GM12878 (cell line): ENCODE measurements at regions not wholly inside any gene's neighbourhood (a gene's known extent, or its start where the extent isn't known, plus 50 kb on each side); places are given as distances from the start of the nearest gene placed in this dataset.

ENCODE experiments used
- ATAC-seq: fragments of 200-7000 bp; cut with Tn5 transposase; 3 replicates; pipeline ENCODE4 v1.9.1; 2020; ENCODE audit warnings: mild to moderate bottlenecking, moderate library complexity
- BruUV-seq: library from RNA; stranded (reverse); fragments of 400-500 nt; replicated peaks from 2 replicates; lab custom pipeline; 2021; lab: Mats Ljungman, UMichigan
- CTCF ChIA-PET: fragments of 300-600 bp; sonication (Branson Sonifier 250); formaldehyde crosslinking; extraction: SDS; loops from one replicate; lab custom pipeline; 2021; ENCODE audit warnings: inconsistent platforms; lab: Yijun Ruan, JAX
- POLR2A ChIA-PET: fragments of 350-600 bp; formaldehyde crosslinking; extraction: SDS; loops from one replicate; lab custom pipeline; 2021; ENCODE audit warnings: inconsistent platforms; lab: Charles Lee
- RAD21 ChIA-PET: fragments of 300-600 bp; sonication (Branson Sonifier 250); formaldehyde crosslinking; loops from one replicate; lab custom pipeline; 2023; ENCODE audit warnings: antibody characterized with exemption; ENCODE audit not compliant: unreplicated experiment; lab: Charles Lee
- SMC1A ChIA-PET: fragments of 300-600 bp; sonication (Branson Sonifier 250); formaldehyde crosslinking; loops from one replicate; lab custom pipeline; 2023; ENCODE audit not compliant: unreplicated experiment, uncharacterized antibody; lab: Charles Lee
- DNase-seq: peaks from one replicate; pipeline ENCODE4 v3.0.0-alpha.2; 2011; ENCODE audit warnings: low read depth, low spot score
- FAIRE-seq: peaks from 3 replicates; lab custom pipeline; 2011; peaks lifted over from hg19 to GRCh38; lab: Jason Lieb, UNC
- H2AFZ ChIP-seq: 2 replicates; pipeline ENCODE4 v1.6.0; 2011; ENCODE audit warnings: low read depth, low read length, control low read depth; ENCODE audit not compliant: control insufficient read depth
- H3K27ac ChIP-seq: 2 replicates; pipeline ENCODE4 v1.5.1; 2011; ENCODE audit warnings: control low read depth; ENCODE audit not compliant: control insufficient read depth, insufficient read depth
- H3K27me3 ChIP-seq, 2 experiments: replicated peaks in 1 of 2; 2 replicates each; pipeline versions ENCODE4 v1.6.0 to v1.6.1; 2011; ENCODE audit warnings: low read length in 1 of 2; ENCODE audit not compliant: control insufficient read depth in 2 of 2, insufficient read depth in 2 of 2
- H3K36me3 ChIP-seq, 2 experiments: 2 replicates each; pipeline ENCODE4 v1.5.1; 2011; ENCODE audit warnings: low read length in 1 of 2; ENCODE audit not compliant: control insufficient read depth in 2 of 2, insufficient read depth in 2 of 2
- H3K4me1 ChIP-seq: 2 replicates; pipeline ENCODE4 v1.6.1; 2011; ENCODE audit warnings: mild to moderate bottlenecking, low read length, moderate library complexity, mixed read lengths; ENCODE audit not compliant: control insufficient read depth, insufficient read depth
- H3K4me2 ChIP-seq: 2 replicates; pipeline ENCODE4 v1.6.0; 2011; ENCODE audit warnings: control low read depth; ENCODE audit not compliant: control insufficient read depth, insufficient read depth
- H3K4me3 ChIP-seq: fragments of 200-600 bp; sonication (generic); 2 replicates; pipeline ENCODE4 v1.5.1; 2016
- H3K79me2 ChIP-seq: 2 replicates; pipeline ENCODE4 v1.6.0; 2011; ENCODE audit warnings: low read length; ENCODE audit not compliant: control insufficient read depth, insufficient read depth
- H3K9ac ChIP-seq: 2 replicates; pipeline ENCODE4 v1.8.0; 2011; ENCODE audit warnings: low read length, control low read depth, mixed read lengths; ENCODE audit not compliant: control insufficient read depth, insufficient read depth
- H3K9me3 ChIP-seq: replicated peaks from 3 replicates; pipeline ENCODE4 v1.5.1; 2011; ENCODE audit warnings: mild to moderate bottlenecking, low read length; ENCODE audit not compliant: control insufficient read depth, insufficient read depth
- H4K20me1 ChIP-seq: 2 replicates; pipeline ENCODE4 v1.6.0; 2011; ENCODE audit not compliant: control insufficient read depth, insufficient read depth
- BCL11A ChIP-seq: IDR thresholded peaks from 2 replicates; pipeline ENCODE4 v1.6.1; 2011; ENCODE audit warnings: low read depth, low read length
- BHLHE40 ChIP-seq, 2 experiments: fragments of 450-650 bp in 1 of 2; IDR thresholded peaks; 2 replicates each; pipeline ENCODE4 v1.6.1; 2011 to 2017; ENCODE audit warnings: low read depth in 2 of 2, borderline replicate concordance in 1 of 2, improper control_type of control experiment in 1 of 2, low read length in 1 of 2, mild to moderate bottlenecking in 1 of 2
- DPF2 ChIP-seq: fragments of 450-650 bp; IDR thresholded peaks from 2 replicates; pipeline ENCODE4 v1.6.1; 2017; ENCODE audit warnings: mild to moderate bottlenecking
- E2F8 ChIP-seq: fragments of 450-650 bp; IDR thresholded peaks from 2 replicates; pipeline ENCODE4 v1.6.1; 2018; ENCODE audit warnings: mild to moderate bottlenecking, low read depth, moderate library complexity; ENCODE audit not compliant: partially characterized antibody
- JUNB ChIP-seq: IDR thresholded peaks from 2 replicates; pipeline ENCODE4 v1.6.1; 2016; ENCODE audit warnings: antibody characterized with exemption, mild to moderate bottlenecking
- KAT2A ChIP-seq: conservative IDR thresholded peaks from 2 replicates; pipeline ENCODE4 v1.6.1; 2011; ENCODE audit warnings: low read depth, low read length; ENCODE audit not compliant: control insufficient read depth
- MEF2A ChIP-seq: IDR thresholded peaks from 2 replicates; pipeline ENCODE4 v1.6.1; 2011; ENCODE audit warnings: low read depth, mild to moderate bottlenecking, low read length, moderate library complexity; ENCODE audit not compliant: insufficient read depth
- NFYA ChIP-seq: IDR thresholded peaks from 2 replicates; pipeline ENCODE4 v1.6.1; 2011; ENCODE audit warnings: low read depth, mild to moderate bottlenecking, low read length, improper control_type of control experiment, borderline replicate concordance
- RCOR1 ChIP-seq: conservative IDR thresholded peaks from 2 replicates; pipeline ENCODE4 v1.6.1; 2012; ENCODE audit warnings: low read depth, low read length, improper control_type of control experiment
- SIN3A ChIP-seq: IDR thresholded peaks from 2 replicates; pipeline ENCODE4 v1.6.1; 2012; ENCODE audit warnings: low read depth, low read length, improper control_type of control experiment
- SKIL ChIP-seq: fragments of 450-650 bp; IDR thresholded peaks from 2 replicates; pipeline ENCODE4 v1.6.1; 2017; ENCODE audit warnings: mild to moderate bottlenecking, low read depth, inconsistent platforms; ENCODE audit not compliant: poor library complexity, severe bottlenecking
- SREBF2 ChIP-seq: IDR thresholded peaks from 2 replicates; pipeline ENCODE4 v1.6.1; 2012; ENCODE audit warnings: mild to moderate bottlenecking, low read length
- STAT3 ChIP-seq: IDR thresholded peaks from 2 replicates; pipeline ENCODE4 v1.6.1; 2011; ENCODE audit warnings: low read depth, low read length, improper control_type of control experiment
- WGBS: methylation state at CpG from one replicate; pipeline ENCODE4 v1.1.6; 2016; ENCODE audit warnings: low lambda C conversion rate; ENCODE audit not compliant: insufficient replicate concordance, insufficient coverage; ENCODE audit errors: missing lambda C conversion rate; 5-methylcytosine and 5-hydroxymethylcytosine counted together
- in situ Hi-C: fragments of 300-500 bp; cut with MboI; formaldehyde crosslinking; loops from 9 replicates; pipeline ENCODE4 v1.14.3; 2018; ENCODE audit warnings: mixed read lengths
- intact Hi-C: fragments of 100-400 bp; cut with micrococcal nuclease; formaldehyde crosslinking; loops from one replicate; pipeline ENCODE4 v1.14.2; 2022; ENCODE audit not compliant: unreplicated experiment

- peaks cover 0 to 3% of the 10 kb centered on the region in 2 experiments; a peak in 3 of 4 replicates for H3K27me3 ChIP-seq
- FAIRE-seq, result no peak
- in situ Hi-C loops (no loop called here), intact Hi-C loops (no loop called here)
- peaks cover 8% of the 10 kb centered on the region; the same call in 1 of the 2 replicates for H3K4me1 ChIP-seq
- POLR2A ChIA-PET, result no interaction called here
- ATAC-seq, result no peak
- no peak for DNase-seq
- H3K9ac ChIP-seq, result no peak overlapping the region
- RAD21 ChIA-PET, result no interaction called here
- no peak overlapping the region for H2AFZ ChIP-seq
- H3K4me2 ChIP-seq, result no peak overlapping the region
- whole genome bisulfite sequencing, result 40% methylated on average over 6 of the region's 6 CpGs
- CTCF ChIA-PET, result interaction anchor here (1.5 kb wide), 1 partner anchor 100 kb away, joined by 3 read pairs; no protein-coding TSS in a partner anchor
- no peaks in the 10 kb centered on the region for H3K36me3 ChIP-seq
- no peak overlapping the region for H3K4me3 ChIP-seq
- TF ChIP-seq NFYA (no peak), STAT3 (no peak), BHLHE40 (IDR thresholded peaks at IDR 0.05; ENCODE audit: borderline replicate concordance in 1 of 2, low read depth in 2 of 2, low read length in 1 of 2) (no peak)
- no TSS peak for BruUV-seq
- H4K20me1 ChIP-seq, result no peaks in the 10 kb centered on the region
- H3K79me2 ChIP-seq, result no peaks in the 10 kb centered on the region
- H3K9me3 ChIP-seq, result no peaks in the 10 kb centered on the region; the same call in 2 of the 3 replicates
- no peak overlapping the region for H3K27ac ChIP-seq
- SMC1A ChIA-PET, result interaction anchor here (1.1 kb wide), 1 partner anchor 22 kb away, joined by 3 read pairs; no protein-coding TSS in a partner anchor
Measured at GRCh38 chr15:69916169-69916785, 181.4 kb downstream of the TLE3 start.

- H3K36me3 ChIP-seq, result no peaks in the 10 kb centered on the region
- H3K79me2 ChIP-seq, result no peaks in the 10 kb centered on the region
- H3K4me2 ChIP-seq, result no peak overlapping the region
- ChIA-PET CTCF (interaction anchor here (1.5 kb wide), 1 partner anchor 100 kb away, joined by 3 read pairs; no protein-coding TSS in a partner anchor), SMC1A (no interaction called here), RAD21 (no interaction called here), POLR2A (no interaction called here)
- no peaks in the 10 kb centered on the region; the same call in 2 of the 3 replicates for H3K9me3 ChIP-seq
- BruUV-seq, result no TSS peak
- no peak for FAIRE-seq
- no peak overlapping the region for H3K4me3 ChIP-seq
- intact Hi-C loops (no loop called here), in situ Hi-C loops (no loop called here)
- H3K9ac ChIP-seq, result no peak overlapping the region
- ATAC-seq, result no peak
- DNase-seq, result no peak
- 36% methylated on average over 2 of the region's 2 CpGs for WGBS
- peaks cover 0 to 3% of the 10 kb centered on the region in 2 experiments; a peak in 3 of 4 replicates for H3K27me3 ChIP-seq
- H3K4me1 ChIP-seq, result peaks cover 16% of the 10 kb centered on the region
- no peaks in the 10 kb centered on the region for H4K20me1 ChIP-seq
- H3K27ac ChIP-seq, result no peak overlapping the region
- H2AFZ ChIP-seq, result no peak overlapping the region
- no peak for TF ChIP-seq MEF2A
- TF ChIP-seq DPF2, result no peak
- TF ChIP-seq SREBF2, result no peak
- TF ChIP-seq E2F8, result no peak
- no peak for TF ChIP-seq BCL11A
- no peak for TF ChIP-seq KAT2A
- TF ChIP-seq SKIL, result no peak
- TF ChIP-seq SIN3A, result no peak
- TF ChIP-seq JUNB, result no peak
- TF ChIP-seq RCOR1, result no peak
Measured at GRCh38 chr15:69917056-69917455, 180.7 kb downstream of the TLE3 start.
